ENCODE measurements at regions not wholly inside any gene's neighbourhood (a gene's known extent, or its start where the extent isn't known, plus 50 kb on each side); places are given as distances from the start of the nearest gene placed in this dataset.

DNA sequence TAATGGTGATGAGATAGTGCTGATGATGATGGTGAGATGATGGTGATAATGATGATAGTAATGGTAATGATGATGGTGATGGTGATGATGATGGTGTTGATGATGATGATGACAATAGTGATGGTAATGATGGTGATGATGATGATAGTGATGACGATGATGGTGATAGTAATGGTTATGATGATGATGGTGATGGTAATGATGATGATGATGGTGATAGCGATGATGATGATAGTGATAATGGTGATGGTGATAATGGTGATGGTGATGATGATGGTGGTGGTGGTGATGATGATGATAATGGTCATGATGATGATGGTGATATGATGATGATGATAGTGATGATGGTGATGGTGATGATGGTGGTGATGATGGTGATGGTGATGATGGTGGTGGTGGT, 384.6 kb downstream of the MATN1 start:
- POLR2A ChIA-PET = no interaction called here
- CTCF ChIA-PET = no interaction called here
- DNase-seq (ENCODE audit: extremely low spot score) = no peak
- TF ChIP-seq CTBP1 (IDR thresholded peaks at IDR 0.05; ENCODE audit: borderline replicate concordance) = peak; percentile 65; the same call in 1 of the 2 replicates
- peak; percentile 24; the same call in 1 of the 2 replicates for TF ChIP-seq TARDBP (IDR thresholded peaks at IDR 0.05)
- TF ChIP-seq L3MBTL2 (conservative IDR thresholded peaks at IDR 0.05) = no peak
- TF ChIP-seq ZNF384 (IDR thresholded peaks at IDR 0.05) = no peak

DNA sequence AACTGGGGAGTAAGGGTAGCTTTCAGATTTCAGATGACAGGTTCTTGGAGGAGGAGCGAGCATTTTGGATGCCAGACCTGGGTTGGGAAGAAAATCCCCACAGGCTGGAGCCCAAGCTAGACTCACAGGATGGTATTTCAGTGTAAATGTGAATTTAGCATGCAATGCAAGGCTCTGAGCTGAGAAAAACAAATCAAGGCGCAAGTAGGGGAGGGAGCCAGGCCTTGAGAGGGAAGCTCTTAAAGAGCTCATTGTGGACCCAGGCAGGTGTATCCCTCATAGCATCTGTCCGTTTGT, 386.1 kb downstream of the MATN1 start:
- TF ChIP-seq NFRKB (IDR thresholded peaks at IDR 0.05) = no peak
- TF ChIP-seq SUZ12 (IDR thresholded peaks at IDR 0.05) = no peak
- TF ChIP-seq CTBP1 (IDR thresholded peaks at IDR 0.05; ENCODE audit: borderline replicate concordance) = no peak
- TF ChIP-seq SP1 (IDR thresholded peaks at IDR 0.05) = no peak
- TF ChIP-seq TARDBP (IDR thresholded peaks at IDR 0.05) = no peak
- no peak for TF ChIP-seq BHLHE40 (IDR thresholded peaks at IDR 0.05; ENCODE audit: borderline replicate concordance)
- TF ChIP-seq FOXK2 (IDR thresholded peaks at IDR 0.05) = no peak
- TF ChIP-seq FOXM1 (IDR thresholded peaks at IDR 0.05; ENCODE audit: borderline replicate concordance) = no peak
- TF ChIP-seq HDGF (IDR thresholded peaks at IDR 0.05; ENCODE audit: borderline replicate concordance) = no peak
- no peak for TF ChIP-seq ARNT (IDR thresholded peaks at IDR 0.05)
- TF ChIP-seq ZNF384 (IDR thresholded peaks at IDR 0.05) = no peak
- TF ChIP-seq FOXA1 (IDR thresholded peaks at IDR 0.05) = no peak
- no peak for TF ChIP-seq LEF1 (IDR thresholded peaks at IDR 0.05; ENCODE audit: borderline replicate concordance)
- no peak for TF ChIP-seq ELF4 (IDR thresholded peaks at IDR 0.05)
- TF ChIP-seq L3MBTL2 (conservative IDR thresholded peaks at IDR 0.05) = no peak
- CTCF ChIA-PET = interaction anchor here (0.6 kb wide), 1 partner anchor 81 kb away, joined by 3 read pairs; no protein-coding TSS in a partner anchor
- POLR2A ChIA-PET = no interaction called here
- DNase-seq (ENCODE audit: extremely low spot score) = no peak

DNA sequence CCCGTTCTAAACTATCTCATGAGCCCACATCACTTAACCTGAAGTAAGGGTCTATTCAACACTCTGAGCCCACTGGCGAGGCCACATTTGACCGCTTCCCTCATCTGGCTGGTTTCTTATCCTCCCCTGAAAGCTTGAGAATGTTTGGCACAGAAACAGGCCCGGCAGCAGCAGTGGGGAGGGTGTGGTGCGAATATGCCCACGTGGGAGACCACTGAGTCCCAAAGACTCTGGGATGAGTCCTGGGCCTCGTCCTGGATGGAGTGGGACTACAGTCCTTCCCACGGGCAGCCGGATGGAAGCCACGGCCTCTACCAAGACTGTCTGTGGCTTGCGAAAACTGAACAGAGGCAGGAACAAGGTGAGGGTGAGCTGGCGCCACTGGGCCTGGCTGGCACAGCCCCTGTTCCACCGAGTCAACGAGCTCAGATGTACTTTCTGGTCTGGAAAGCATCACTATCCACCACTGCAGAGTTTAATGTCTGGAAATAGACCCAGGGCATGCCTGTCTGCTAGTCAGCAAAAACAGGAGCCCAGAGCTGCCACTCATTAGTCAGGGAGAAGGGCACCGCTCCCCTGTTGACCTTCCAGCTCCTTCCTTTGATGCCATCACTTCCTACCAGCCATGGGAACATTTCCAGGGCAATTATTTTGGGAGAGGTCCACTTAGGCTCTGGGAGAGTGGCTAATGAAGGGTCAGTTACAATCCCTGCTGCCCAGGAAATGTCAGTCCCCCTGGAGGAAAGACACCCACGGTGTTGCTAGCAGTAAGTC, 386.6 kb downstream of the MATN1 start:
- ChIA-PET CTCF (interaction anchor here (0.6 kb wide), 1 partner anchor 80 kb away, joined by 3 read pairs; no protein-coding TSS in a partner anchor), POLR2A (no interaction called here)
- no peak for TF ChIP-seq SP1 (IDR thresholded peaks at IDR 0.05)
- TF ChIP-seq ARNT (IDR thresholded peaks at IDR 0.05) = no peak
- no peak for TF ChIP-seq LEF1 (IDR thresholded peaks at IDR 0.05; ENCODE audit: borderline replicate concordance)
- TF ChIP-seq FOXA1 (IDR thresholded peaks at IDR 0.05) = no peak
- TF ChIP-seq L3MBTL2 (conservative IDR thresholded peaks at IDR 0.05) = no peak
- no peak for DNase-seq (ENCODE audit: extremely low spot score)

DNA sequence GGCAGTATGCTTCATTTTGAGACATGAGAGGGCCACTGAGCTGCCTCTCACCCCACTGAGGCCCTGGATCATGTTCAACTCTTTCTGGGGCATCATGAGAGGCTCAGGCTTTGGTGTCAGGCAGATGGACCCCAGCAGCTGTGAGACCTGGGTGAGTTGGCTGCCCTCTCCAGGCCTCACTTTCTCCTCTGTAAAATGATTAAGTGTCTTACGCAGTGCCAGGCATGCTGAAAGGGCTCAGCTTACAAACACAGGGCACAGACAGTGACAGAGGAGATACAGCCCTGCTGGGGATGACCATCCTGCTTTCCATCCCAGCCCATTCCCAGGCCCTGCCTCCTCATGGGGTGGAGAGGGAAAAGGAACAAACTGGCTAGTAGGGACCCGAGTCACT, 387.4 kb downstream of the MATN1 start:
- POLR2A ChIA-PET = no interaction called here
- CTCF ChIA-PET = no interaction called here
- TF ChIP-seq NFRKB (IDR thresholded peaks at IDR 0.05) (no peak), SP1 (IDR thresholded peaks at IDR 0.05) (no peak), ARNT (IDR thresholded peaks at IDR 0.05) (no peak), CTBP1 (IDR thresholded peaks at IDR 0.05; ENCODE audit: borderline replicate concordance) (no peak), LEF1 (IDR thresholded peaks at IDR 0.05; ENCODE audit: borderline replicate concordance) (no peak), FOXA1 (IDR thresholded peaks at IDR 0.05) (no peak), SUZ12 (IDR thresholded peaks at IDR 0.05) (no peak), ZNF384 (IDR thresholded peaks at IDR 0.05) (no peak), FOXM1 (IDR thresholded peaks at IDR 0.05; ENCODE audit: borderline replicate concordance) (no peak)
- no peak for DNase-seq (ENCODE audit: extremely low spot score)

DNA sequence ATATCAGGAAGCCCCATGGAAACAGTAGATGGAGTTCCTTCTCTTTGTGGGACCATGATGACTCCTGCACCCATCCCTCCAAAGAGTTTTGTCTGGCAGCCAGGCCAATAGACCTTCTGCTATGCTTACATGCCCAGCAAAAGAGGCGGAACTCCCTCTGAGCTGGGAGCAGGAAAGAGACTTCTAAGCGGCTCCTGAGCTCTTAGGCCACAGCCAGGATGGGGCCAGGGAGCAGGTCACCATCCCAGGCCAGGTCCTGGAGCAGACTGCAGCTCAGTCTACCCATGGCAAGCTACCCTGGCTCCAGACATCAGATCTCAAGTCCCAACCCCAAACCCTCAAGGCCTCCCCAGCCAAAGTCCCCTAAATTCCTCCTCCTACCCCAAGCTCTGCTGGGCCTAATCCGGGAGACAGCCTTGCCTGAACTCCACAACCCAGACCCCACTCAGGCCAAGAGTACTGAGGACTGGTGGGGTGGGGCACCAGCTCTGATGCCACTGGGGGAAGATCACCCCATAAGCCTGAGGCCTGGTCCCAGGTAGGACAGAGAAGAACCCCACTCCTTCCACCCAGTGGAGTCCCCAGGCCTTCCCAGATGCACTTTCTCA, 387.9 kb downstream of the MATN1 start:
- CTCF ChIA-PET = no interaction called here

DNA sequence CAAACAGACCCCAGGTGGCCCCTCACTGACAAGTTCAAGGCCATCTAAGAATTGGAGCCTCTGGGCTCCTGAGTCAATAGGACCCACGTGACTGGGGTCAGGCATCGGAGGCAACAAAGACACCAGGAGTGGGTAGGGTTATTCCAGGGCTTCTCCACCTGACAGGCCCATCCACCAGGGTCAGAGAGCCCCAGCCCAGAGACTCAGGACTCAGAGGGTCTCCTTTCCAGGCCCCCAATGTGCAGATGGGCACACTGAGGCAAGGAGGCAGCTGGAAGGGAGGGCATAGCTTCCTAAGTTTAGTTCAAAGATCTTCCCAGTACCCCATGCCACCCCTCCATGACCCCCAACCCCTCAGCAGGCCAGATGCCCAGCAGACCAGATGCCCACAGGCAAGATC, 388.6 kb downstream of the MATN1 start:
- ChIA-PET CTCF (no interaction called here), POLR2A (no interaction called here)
- TF ChIP-seq FOXM1 (IDR thresholded peaks at IDR 0.05; ENCODE audit: borderline replicate concordance) (no peak), NFRKB (IDR thresholded peaks at IDR 0.05) (no peak)
- DNase-seq (ENCODE audit: extremely low spot score) = no peak

More for the DNA sequence above, 387.9 kb downstream of the MATN1 start:
- POLR2A ChIA-PET = no interaction called here
- DNase-seq (ENCODE audit: extremely low spot score) = no peak
- TF ChIP-seq TARDBP (IDR thresholded peaks at IDR 0.05) (no peak), FOXM1 (IDR thresholded peaks at IDR 0.05; ENCODE audit: borderline replicate concordance) (no peak), ARNT (IDR thresholded peaks at IDR 0.05) (no peak), ELF4 (IDR thresholded peaks at IDR 0.05) (no peak), LEF1 (IDR thresholded peaks at IDR 0.05; ENCODE audit: borderline replicate concordance) (no peak), BHLHE40 (IDR thresholded peaks at IDR 0.05; ENCODE audit: borderline replicate concordance) (no peak), ZNF384 (IDR thresholded peaks at IDR 0.05) (no peak), FOXA1 (IDR thresholded peaks at IDR 0.05) (no peak), FOXK2 (IDR thresholded peaks at IDR 0.05) (no peak)

DNA sequence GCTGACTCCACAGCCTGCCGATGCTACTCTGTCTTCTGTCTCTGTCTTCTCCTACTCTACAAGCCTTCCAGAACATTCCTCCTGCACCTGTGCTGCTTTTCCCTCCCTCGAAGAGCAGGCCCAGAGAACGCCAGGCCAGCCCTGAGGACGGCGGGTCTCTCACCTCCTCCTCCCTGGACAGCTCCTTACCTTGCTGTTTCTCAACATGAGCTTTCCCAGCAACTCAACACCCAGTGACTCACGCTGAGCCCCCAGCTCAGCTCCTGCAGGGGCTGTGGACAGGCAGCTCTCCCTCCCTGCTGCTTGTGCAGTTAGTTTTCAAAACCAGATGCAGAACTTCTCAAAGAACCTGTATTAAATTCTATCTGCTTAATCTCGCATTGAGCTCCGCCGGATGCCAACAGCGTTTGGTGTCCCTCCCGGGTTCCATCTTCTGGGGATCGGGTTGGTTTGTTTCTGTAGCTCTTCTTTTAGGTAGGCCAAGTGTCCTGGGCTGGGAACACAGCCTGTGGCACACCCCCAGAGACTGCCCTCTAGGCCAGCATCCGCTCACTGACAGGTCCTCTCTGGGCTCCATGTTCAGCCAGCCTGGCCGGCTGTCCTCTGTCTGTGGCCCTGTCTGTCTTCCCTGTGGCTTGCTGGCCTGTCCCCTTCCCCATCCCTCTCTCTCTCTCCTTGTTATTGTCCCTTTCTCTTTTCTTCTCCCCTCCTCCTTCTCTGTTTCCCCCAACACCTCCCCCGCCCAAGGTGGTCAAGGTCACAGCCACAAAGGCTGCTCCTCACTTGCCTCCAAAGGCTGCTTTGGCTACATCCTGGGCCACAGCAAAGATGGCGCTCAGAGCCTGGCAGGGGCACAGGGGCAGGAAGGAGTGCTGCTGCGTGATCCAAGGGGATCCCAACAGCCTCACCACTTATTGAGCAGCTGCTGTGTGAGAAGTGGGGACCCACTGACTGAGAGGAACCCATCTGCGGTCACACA, 391.0 kb downstream of the MATN1 start:
- TF ChIP-seq TARDBP (IDR thresholded peaks at IDR 0.05) (no peak), HDGF (IDR thresholded peaks at IDR 0.05; ENCODE audit: borderline replicate concordance) (no peak), SP1 (IDR thresholded peaks at IDR 0.05) (no peak), FOXM1 (IDR thresholded peaks at IDR 0.05; ENCODE audit: borderline replicate concordance) (no peak), SUZ12 (IDR thresholded peaks at IDR 0.05) (no peak), ZNF384 (IDR thresholded peaks at IDR 0.05) (no peak), LEF1 (IDR thresholded peaks at IDR 0.05; ENCODE audit: borderline replicate concordance) (no peak)
- DNase-seq (ENCODE audit: extremely low spot score) = no peak
- CTCF ChIA-PET = no interaction called here
- POLR2A ChIA-PET = no interaction called here
